HG03108 (cell line): ENCODE measurements at regions not wholly inside any gene's neighbourhood (a gene's known extent, or its start where the extent isn't known, plus 50 kb on each side); places are given as distances from the start of the nearest gene placed in this dataset.
"Not testable (repeated sequence)": the region's sequence is repeated elsewhere in the genome, so short reads cannot be mapped to it uniquely, and the experiment has no call there.

ENCODE experiments used
- ATAC-seq: cut with Tn5 transposase; IDR thresholded peaks from one replicate; pipeline ENCODE4 v1.9.1; 2021; ENCODE audit warnings: moderate library complexity; ENCODE audit not compliant: unreplicated experiment

DNA sequence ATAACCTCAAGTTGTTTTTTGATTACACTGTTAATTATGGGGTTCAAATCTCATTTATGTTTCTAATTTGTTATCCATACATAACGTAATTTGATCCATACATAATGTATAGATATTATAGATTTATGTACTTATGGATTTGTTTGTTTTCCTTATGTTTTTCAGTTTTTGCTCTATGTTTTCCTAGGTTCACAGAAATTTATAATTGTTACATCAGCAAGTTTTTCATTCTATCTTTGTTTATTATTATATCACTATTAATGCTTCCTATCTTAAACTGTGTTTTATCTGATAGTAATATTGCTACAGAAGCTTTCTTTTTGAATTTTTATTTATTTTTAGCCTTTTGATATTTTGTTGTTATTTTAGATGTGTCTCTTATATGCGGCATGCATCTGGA lies 194.3 kb upstream of the SOX21 start:
- no peak for ATAC-seq

DNA sequence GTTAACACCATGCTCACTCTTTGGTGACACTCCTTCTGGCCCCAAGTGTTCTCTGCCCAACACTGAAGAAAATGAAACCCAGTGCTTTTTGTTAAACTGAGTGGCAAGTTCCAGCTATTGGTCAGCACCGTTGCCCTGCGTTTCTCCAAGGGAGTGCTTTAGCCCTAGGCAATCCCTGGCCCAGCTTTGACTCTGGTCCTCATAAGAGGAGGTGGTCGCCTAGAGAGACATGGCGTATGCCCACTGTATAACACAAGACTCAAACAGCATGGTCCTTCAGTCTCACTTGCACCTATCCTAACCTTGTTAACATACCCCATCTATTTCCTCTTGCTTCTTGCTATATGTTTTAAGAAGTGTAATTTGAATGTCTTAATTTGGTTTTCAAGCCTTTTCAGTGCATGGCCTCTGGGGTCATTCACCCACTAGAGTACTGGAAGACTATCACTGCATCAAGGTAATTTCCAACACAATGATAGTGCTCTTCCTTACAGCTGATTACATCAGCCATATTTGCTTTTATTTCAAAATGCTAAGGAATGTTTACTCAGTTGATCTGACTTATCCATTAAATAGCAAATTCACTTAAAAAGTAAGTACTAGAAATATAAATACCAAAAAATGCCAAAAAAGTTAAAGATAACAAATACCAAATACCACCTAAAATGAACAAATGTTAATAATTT lies 190.5 kb upstream of the SOX21 start:
- ATAC-seq: no peak

DNA sequence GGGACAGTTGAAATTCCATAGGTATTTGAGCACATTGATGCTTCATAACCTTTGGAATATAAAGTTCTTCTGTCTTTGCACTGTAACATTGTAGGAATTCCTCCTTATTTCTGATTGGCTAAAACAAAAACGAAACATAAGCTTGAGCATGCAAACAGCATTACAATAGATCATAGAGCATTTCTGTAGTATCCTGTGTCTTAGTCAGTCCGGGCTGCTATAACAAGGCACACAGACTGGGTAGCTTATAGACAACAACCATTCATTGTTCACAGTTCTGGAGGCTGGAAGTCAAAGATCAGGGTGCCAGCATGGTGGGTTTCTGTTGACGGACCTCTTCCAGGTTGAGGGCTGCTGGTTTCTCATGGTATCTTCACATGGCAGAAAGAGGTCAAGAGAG lies 188.7 kb upstream of the SOX21 start:
- no peak for ATAC-seq

DNA sequence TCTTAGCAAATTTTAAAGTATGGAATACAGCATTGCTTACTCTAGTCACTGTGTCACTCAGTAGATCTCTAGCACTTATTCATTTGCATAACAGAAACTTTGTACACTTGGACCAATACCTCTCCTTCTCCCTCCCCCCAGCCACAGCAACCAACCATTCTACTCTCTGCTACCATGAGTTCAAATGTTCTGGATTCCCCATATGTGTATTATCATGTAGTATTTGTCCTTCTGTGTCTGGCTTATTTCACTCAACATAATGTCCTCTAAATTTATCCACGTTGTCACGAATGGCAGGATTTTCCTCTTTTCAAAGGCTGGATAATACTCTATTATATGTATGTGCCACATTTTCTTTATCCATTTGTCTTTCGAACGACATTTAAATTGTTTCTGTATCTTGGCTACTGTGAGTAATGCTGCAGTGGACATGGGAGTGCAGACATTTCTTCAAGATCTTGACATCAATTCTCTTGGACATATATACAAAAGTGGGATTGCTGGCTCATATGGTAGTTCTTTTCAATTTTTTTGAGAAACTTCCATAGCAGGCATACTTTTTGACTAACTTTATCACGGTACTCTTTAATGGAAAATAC lies 184.5 kb upstream of the SOX21 start:
- ATAC-seq: no peak

DNA sequence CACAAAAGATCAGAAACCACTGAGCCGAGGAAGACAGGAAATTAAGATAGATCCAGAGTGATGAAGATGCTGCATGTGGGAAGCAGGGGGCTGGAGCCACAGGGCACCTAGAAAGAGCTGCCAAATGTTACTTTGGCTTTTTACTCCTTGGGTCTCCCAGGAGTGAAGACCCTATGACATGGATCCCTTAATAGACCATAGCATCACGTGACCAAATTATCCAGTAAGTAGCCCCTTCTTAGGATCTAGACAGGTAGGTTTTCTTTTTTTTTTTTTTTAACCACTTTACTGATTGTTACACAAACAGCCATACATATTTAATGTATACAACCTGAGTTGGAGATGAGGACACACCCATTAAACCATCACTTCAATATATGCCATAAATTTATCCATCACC lies 183.9 kb upstream of the SOX21 start:
- no peak for ATAC-seq

DNA sequence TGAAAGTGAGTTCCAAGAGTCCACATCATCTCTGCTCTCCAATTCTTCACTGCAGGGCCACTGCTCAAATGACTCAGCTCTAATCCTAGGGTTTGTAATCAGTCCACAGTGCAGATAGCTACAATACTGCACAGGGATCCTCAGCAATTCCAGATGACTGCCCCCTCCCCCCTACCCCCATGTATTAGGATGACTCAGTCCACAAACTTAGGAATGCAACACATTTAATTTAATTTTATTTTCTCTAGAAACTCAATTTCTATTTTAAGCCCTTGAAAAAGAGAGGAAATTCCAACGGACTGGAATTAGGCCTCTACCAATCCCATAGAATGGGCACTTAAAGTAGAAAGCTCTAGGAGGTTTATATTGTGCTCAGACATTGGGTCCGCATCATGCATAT lies 173.8 kb upstream of the SOX21 start:
- ATAC-seq: no peak

DNA sequence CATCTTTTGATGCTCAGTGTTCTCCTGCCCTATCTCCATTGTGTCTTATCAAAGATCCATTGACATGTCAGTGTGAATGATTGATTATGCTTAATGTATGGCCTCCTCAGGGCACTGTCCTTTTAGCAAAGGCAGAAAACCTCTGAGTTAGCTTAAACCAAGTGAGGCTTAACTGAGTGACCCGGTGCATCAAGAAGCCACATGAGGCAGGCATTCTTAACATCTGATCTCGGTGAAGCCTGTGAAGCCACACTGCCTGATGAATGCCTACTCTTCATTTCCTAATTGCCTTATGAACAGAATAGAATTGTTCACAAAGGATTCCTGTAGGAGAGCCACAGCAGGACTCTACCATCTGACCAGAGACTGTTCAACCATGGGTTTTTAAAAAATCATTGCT lies 168.1 kb upstream of the SOX21 start:
- ATAC-seq: no peak

DNA sequence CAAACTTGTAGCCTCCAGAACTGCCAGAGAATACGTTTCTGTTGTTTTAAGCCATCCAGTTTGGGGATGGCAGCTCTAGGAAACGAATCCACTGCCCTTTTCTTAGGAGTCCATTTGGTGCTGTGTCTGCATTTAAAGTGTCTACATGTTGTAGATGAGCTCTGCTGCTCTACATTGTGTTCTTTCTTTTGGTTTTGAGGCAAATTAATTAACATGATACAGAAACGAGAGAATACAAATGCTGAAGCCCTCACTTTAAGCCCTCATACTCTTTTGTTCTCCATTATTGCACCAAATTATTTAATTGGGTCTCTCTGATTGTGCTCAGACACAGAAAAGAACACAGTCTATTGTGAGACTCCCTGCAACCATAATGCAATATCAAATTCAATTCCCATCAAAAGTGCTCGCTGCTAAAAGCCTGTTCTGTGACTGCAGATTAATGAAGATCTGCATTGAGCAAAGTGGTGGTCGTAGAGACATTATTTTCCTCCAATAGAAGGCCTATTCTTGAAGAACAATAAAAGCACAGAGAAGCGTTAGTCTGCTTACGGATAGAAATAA lies 166.3 kb upstream of the SOX21 start:
- no peak for ATAC-seq

DNA sequence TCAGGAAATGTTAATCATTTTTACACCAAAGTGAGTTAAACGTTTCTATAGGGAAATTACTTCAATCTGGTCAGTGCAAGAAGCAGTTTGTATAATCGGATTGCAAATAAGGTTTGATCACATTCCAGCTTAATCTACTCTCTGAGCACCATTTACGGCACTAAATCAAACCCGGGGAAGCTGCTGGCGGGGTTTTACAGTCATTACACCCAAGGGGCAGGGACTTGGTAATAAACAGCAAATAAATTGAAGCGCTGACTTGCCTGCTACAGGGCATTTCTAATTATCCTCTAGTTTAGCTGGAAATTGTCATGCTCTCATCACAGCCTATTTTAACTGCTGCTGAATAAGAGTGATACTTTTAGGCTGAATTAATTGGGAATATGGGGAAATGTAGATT lies 152.1 kb upstream of the SOX21 start:
- no peak for ATAC-seq

DNA sequence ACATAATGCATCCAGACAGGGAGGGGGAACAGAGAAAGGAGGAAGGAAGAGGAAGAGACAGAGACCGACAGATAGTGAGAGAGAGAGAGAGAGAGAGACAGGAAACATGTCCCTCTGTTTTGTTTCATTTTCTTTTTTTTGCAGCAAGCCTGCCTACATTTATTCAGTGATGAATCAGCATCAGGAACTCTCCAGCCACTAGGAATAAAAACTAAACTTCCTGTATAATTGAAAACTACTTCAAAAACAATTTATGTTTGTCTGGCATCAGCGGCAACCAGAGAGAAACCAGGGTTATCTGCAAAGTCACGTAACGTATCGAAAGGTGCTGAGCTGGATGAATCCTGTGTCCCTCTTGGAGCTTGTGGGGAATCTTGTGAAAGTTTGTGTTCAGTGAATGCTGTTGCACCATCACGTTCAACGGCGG lies 148.6 kb upstream of the SOX21 start:
- ATAC-seq: peak; percentile 76

DNA sequence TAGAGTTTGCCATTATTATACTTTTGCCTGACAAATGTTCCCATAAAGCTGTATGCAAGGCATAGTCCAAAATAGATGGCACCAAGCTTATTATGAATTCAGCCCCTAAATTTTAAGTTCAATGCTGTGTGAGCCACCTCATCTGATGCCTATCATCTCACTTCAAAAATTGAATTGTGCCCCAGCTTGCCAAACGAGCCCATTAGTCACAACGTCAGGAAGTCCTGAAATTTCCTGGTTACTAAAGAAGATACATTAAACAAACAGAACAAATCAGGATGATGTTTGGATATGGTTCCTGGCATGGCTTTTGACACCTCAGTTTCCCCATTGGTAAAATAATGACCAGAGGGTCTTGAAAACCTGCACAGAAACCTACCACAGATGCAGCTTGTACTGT lies 147.5 kb upstream of the SOX21 start:
- ATAC-seq: no peak

DNA sequence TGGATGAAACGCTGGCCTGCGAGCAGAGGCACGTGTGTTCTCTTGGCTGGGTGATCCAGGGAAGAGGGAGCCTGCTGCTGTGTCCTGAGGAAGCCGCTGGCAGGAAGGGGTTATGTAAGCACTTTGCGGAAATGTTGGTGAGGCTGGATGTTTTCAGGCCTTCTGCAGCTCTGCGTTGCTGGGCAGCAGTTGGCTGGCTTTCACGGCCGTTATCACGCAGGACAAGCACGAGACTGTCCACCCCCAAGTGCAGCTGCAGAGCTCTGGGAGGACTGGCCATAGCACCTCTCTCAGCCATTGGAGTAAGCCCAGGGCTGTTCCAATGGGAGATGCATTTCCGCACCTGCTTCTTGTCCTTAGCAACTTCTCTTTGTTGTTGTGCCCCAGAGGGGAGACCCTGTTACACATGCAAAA lies 146.9 kb upstream of the SOX21 start:
- no peak for ATAC-seq

DNA sequence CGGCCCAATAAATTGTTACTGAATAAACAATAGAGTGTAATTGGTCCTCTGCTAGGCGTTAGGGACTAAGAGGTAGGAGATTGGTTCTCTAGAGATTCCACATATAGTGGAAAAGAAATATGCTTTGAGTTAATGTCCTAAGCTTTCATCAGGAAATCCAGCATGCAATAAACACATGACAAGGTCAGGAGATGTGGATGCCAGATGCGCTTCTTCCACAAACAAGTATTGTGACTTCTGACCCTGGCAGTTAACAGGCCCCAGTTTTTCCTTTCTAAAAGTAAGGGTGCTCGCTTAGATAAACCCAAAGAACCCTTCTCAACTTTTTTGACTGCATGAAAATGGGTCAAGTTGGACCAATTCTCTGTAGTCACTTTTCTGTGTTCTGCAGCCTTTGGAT lies 146.5 kb upstream of the SOX21 start:
- ATAC-seq: no peak

DNA sequence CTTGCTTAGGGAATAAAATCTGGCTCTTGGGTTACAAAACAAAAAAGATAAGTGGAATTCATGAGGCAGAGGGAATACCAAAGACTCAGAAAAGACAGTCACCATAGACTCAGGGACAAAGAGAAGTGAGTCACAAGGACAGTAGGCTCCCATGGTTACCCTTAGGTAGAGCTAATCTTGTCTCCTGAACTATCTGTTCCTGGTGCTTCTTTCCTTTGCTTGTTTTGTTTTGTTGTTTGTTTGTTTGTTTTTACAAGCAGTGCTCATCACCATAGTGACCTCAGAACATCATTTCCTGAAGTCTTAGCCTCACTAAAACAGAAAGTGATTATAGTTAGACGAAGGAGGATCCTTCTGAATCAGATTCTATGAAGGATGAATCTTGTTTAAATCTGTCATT lies 142.3 kb upstream of the SOX21 start:
- ATAC-seq: no peak

DNA sequence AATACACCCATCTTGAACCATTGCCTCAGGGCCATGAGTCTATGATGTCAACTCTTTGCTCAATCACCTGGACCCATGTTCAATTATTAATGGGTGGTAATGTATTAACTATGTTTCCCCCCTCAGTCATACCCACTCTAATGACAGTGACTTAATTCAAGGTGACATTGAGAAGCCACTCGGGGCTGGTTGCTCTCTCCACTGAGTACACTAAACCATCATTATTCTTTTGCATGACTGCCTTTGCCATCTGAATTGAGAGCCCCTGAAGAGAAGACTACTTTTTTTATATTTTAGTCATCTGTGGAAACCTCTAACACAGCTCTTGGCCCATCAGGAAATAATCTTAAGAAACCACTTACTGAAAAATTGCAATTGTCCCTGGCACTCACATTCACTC lies 139.2 kb upstream of the SOX21 start:
- ATAC-seq: no peak

DNA sequence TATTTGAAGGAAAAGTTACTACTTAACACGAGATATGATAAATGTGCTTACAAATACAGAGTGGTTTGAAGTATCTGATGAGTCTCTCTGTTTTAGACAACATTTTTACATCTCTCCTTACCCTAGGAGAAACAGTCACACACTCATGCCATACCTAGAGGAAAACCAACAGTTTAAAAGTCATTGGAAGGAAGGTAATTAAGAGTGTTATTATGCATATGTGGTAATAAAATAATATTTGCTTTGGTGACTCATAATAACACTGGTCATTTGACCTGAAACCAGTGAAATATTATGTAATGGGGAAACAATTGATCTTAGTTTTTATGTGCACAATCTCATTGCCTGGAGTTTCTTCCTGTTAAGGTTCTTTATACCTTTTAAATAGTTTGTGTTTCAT lies 136.9 kb upstream of the SOX21 start:
- no peak for ATAC-seq

DNA sequence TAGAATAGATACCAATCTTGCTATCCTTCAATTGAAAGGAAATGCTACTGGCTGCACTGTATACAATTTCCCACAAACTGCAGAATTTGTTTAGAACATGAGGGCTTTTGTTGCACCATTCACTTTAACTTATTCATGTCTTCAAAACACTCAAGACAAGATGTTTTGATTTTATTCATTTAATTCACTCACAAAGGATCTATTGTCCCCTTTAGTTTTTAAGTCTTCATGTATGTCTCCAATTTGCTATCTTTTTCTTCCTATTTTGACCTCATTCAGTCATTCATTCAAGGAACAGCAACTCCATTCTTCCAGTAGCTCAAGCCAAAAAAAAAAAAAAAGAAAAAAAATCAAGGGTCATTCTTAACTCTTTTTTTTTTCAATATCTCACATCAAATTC lies 130.6 kb upstream of the SOX21 start:
- ATAC-seq: no peak

DNA sequence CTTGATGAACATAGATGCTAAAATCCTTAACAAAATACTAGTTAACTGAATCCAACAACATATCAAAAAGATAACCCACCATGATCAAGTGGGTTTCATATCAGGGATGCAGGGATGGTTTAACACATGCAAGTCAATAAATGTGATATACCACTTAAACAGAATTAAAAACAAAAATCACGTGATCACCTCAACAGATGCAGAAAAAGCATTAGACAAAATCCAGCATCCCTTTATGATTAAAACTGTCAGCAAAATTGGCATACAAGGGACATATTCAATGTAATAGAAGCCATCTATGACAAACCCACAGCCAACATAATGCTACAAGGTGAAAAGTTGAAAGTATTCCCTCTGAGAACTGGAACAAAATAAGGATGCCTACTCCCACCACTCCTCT lies 124.7 kb upstream of the SOX21 start:
- not testable (repeated sequence) for ATAC-seq

DNA sequence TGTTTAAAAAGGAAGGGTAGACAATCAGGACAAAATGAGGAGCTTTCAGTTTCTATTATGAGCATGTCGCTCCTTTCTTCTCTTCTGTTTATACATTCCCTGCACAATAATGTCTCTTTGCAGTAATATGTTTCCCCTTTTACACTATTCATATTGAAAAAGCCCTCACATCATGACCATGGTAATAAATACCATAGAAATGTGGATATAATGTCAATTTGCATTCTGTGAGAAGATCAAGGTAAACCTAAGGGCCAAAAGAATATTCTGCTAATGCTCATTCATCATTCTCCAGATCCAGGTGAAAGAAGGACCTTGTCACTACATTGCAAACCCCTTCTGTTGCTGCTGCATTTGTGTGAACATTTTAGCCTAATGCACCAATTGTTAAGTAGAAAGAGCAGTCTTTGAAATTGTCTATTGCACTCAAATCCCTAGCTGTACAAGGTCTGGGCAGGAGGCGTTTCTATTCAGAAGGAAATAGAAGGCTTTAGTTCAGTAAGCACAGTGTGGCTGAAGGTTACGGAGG lies 117.6 kb upstream of the SOX21 start:
- ATAC-seq: no peak

DNA sequence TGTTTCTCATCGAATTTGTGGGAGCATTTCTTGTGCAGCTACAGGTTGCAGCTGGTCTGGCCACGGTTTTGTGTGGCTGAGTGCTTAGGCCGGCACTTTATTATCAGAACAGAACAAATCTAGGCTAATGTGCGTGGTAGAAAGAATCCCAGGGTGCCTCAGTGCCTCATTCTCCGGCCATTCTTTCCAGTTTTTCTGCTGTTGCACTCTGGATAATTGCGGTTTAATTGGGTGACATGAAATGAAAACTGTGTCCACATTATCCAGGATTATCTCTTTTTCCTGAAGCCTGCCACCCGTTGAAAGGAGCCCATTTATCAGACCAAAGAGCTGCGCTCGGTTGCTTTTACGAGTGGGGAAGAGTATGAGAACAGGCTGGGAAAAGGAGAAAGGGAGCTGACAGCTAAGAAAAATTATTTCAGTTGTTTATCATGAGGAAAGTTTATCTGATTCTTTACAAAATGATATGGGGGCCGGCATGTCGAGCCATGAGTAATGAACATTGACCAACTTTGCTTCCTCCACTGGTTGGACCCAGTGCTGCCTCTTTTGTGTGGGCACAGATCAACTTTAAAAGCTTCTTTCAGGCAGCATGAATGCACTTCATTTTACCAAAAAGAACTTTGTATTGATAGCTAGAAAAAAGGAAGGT lies 117.0 kb upstream of the SOX21 start:
- no peak for ATAC-seq

DNA sequence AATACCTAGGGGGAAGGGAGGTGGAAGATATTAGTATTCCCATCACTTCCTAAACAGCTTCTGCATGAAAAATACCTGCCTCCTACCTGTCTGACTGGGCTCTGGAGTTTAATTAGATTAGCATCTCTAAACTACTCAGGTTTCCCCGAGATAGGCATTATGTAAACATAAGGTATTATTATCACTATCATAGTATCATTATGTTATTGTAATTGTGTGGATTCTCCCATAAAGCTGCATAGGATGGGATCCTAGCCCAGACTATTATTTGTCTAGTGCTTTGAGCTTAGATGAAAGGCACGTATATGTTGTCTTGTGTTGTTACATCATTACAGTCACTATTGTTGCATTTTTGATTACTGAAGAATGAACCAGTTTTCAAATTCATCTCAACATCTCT lies 115.2 kb upstream of the SOX21 start:
- ATAC-seq: no peak

DNA sequence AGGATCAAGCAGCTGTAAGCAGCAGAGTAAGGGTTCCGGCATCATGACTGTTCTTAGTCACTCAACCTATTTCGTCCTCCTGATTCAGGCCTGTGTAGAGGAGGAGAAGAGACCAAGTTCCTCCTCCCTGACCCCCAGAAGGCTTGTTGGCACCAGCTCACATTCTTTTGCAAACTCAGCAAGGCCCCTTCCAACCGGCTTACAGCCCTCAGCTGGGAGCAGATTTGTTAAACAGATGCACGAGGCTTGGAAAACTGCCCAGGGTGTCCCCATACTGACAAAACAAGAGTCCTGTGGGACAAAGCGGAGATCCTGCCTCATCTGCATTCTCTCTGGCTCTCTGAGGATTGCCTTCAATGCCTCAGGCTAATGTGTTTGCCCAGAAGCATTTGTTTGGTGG lies 113.2 kb upstream of the SOX21 start:
- no peak for ATAC-seq
